DND-41 (cell line): ENCODE measurements at regions not wholly inside any gene's neighbourhood (a gene's known extent, or its start where the extent isn't known, plus 50 kb on each side); places are given as distances from the start of the nearest gene placed in this dataset.

Source experiments
- ATAC-seq: fragments of 200-7000 bp; cut with Tn5 transposase; 3 replicates; pipeline ENCODE4 v1.9.1; 2021; ENCODE audit warnings: low read depth; ENCODE audit not compliant: insufficient read depth
- DNase-seq: peaks from one replicate; pipeline ENCODE4 v3.0.0-alpha.2; 2020
- H2AFZ ChIP-seq: 2 replicates; pipeline ENCODE4 v1.6.0; 2012; ENCODE audit warnings: low read depth, low read length
- H3K27ac ChIP-seq: 2 replicates; pipeline ENCODE4 v1.5.1; 2012; ENCODE audit warnings: low read length, inconsistent platforms
- H3K27me3 ChIP-seq: fragments of 200-600 bp; sonication (generic); 2 replicates; pipeline ENCODE4 v1.6.0; 2012; ENCODE audit warnings: low read length, mild to moderate bottlenecking, inconsistent platforms; ENCODE audit not compliant: insufficient read depth, poor library complexity
- H3K36me3 ChIP-seq: 2 replicates; pipeline ENCODE4 v1.5.1; 2012; ENCODE audit warnings: low read length, inconsistent platforms; ENCODE audit not compliant: insufficient read depth
- H3K4me1 ChIP-seq: 2 replicates; pipeline ENCODE4 v1.5.1; 2012; ENCODE audit warnings: mild to moderate bottlenecking, low read length; ENCODE audit not compliant: insufficient read depth
- H3K4me2 ChIP-seq: 2 replicates; pipeline ENCODE4 v1.6.0; 2012; ENCODE audit warnings: mild to moderate bottlenecking, moderate library complexity, low read length, inconsistent platforms; ENCODE audit not compliant: insufficient read depth
- H3K4me3 ChIP-seq, 2 experiments: fragments of 200-600 bp in 1 of 2; shearing (Covaris generic) in 1 of 2; 2 replicates each; pipeline ENCODE4 v1.5.1; 2012 to 2016; ENCODE audit warnings: inconsistent platforms in 2 of 2, low read length in 2 of 2, mild to moderate bottlenecking in 2 of 2, low read depth in 1 of 2, moderate library complexity in 1 of 2
- H3K79me2 ChIP-seq: 2 replicates; pipeline ENCODE4 v1.6.0; 2012; ENCODE audit warnings: low read length, inconsistent platforms; ENCODE audit not compliant: insufficient read depth
- H3K9ac ChIP-seq: 2 replicates; pipeline ENCODE4 v1.6.0; 2012; ENCODE audit warnings: low read depth, mild to moderate bottlenecking, inconsistent platforms, low read length, moderate library complexity
- H3K9me3 ChIP-seq: 2 replicates; pipeline ENCODE4 v1.5.1; 2012; ENCODE audit warnings: low read length, moderate library complexity, mild to moderate bottlenecking, inconsistent platforms; ENCODE audit not compliant: insufficient read depth, severe bottlenecking
- H4K20me1 ChIP-seq: 2 replicates; pipeline ENCODE4 v1.6.0; 2012; ENCODE audit warnings: low read length; ENCODE audit not compliant: insufficient read depth
- EZH2 ChIP-seq: IDR thresholded peaks from 3 replicates; pipeline ENCODE4 v1.6.1; 2012; ENCODE audit warnings: borderline replicate concordance, low read depth, mild to moderate bottlenecking, moderate library complexity, low read length, inconsistent platforms; ENCODE audit not compliant: severe bottlenecking
- TF ChIP-seq, protein P1 (sequence below): IDR thresholded peaks from 2 replicates; pipeline ENCODE4 v1.5.1; 2012; ENCODE audit warnings: borderline replicate concordance, low read length, moderate library complexity, mild to moderate bottlenecking; ENCODE audit not compliant: poor library complexity, severe bottlenecking; ENCODE audit errors: extremely low read depth

DNA sequence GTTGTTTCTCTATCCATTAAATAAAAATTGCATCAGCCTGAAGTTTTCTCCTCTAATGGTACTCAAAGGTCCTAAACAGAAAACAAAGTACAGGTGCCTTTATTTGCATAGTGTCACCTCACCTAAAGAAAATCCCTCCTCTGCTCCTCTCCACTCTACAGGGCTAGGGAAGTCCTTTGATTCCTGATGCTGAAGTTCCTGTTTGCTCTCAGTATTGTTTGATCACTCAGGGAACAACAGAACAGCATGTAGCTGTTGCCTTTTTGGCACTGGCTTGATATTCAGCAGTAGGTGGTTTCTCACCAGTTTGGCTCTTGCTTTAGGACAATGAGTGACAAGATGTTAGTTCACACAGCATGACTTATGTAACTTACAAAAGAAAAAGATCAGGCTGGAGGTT lies 156.2 kb upstream of the SLC7A11 start:
- TF ChIP-seq, protein P1, sequence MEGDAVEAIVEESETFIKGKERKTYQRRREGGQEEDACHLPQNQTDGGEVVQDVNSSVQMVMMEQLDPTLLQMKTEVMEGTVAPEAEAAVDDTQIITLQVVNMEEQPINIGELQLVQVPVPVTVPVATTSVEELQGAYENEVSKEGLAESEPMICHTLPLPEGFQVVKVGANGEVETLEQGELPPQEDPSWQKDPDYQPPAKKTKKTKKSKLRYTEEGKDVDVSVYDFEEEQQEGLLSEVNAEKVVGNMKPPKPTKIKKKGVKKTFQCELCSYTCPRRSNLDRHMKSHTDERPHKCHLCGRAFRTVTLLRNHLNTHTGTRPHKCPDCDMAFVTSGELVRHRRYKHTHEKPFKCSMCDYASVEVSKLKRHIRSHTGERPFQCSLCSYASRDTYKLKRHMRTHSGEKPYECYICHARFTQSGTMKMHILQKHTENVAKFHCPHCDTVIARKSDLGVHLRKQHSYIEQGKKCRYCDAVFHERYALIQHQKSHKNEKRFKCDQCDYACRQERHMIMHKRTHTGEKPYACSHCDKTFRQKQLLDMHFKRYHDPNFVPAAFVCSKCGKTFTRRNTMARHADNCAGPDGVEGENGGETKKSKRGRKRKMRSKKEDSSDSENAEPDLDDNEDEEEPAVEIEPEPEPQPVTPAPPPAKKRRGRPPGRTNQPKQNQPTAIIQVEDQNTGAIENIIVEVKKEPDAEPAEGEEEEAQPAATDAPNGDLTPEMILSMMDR = no peak
- no peak for TF ChIP-seq EZH2
- H3K4me2 ChIP-seq = no peak overlapping the region
- H3K4me3 ChIP-seq = no peak overlapping the region
- H3K79me2 ChIP-seq = no peaks in the 10 kb centered on the region
- H4K20me1 ChIP-seq = no peaks in the 10 kb centered on the region
- no peak overlapping the region for H2AFZ ChIP-seq
- no peaks in the 10 kb centered on the region for H3K9me3 ChIP-seq
- ATAC-seq = no peak
- no peak for DNase-seq
- no peaks in the 10 kb centered on the region for H3K4me1 ChIP-seq
- H3K27ac ChIP-seq = no peak overlapping the region
- H3K27me3 ChIP-seq = no peaks in the 10 kb centered on the region
- no peaks in the 10 kb centered on the region for H3K36me3 ChIP-seq
- H3K9ac ChIP-seq = no peak overlapping the region

DNA sequence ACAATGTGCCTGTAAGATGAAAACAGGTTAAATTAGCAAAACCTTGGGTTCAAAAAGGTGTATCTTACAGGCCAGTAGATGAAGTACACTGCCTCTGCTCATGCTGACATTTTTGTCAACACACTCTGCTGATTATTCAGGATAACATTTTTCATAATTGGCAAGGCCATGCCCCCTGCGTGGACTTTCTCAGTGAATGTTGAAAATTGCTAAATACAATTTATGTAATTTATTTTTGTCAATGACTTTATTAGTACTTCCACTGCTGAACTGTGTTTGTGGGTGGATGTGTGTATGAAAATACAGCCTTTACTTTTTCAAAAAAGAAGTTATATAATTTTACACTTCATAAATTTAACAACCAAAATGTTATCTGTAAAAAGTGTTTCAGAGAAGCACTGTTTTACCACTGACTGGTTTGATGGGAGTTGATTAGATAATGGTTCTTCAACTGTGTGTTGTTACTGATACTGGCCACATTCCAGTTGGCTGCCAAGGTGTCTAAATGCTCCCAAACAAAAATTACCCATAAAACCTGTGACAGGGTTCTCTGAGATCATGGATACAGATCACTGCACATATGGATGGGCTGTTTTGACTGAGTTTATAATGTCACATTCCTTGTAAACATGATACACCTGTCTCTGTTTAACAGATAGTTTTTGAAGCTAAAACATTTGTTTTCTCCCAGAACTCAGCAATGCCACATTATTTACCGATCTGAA lies 151.9 kb upstream of the SLC7A11 start:
- Histone ChIP-seq H3K9me3 (no peaks in the 10 kb centered on the region), H3K9ac (no peak overlapping the region), H3K79me2 (no peaks in the 10 kb centered on the region), H3K4me3 (no peak overlapping the region), H3K27me3 (no peaks in the 10 kb centered on the region), H3K36me3 (no peaks in the 10 kb centered on the region), H3K4me1 (no peaks in the 10 kb centered on the region), H4K20me1 (no peaks in the 10 kb centered on the region), H2AFZ (no peak overlapping the region), H3K27ac (no peak overlapping the region), H3K4me2 (no peak overlapping the region)
- ATAC-seq (no peak), DNase-seq (no peak)
- TF ChIP-seq EZH2 = no peak
- TF ChIP-seq, protein P1 = no peak

DNA sequence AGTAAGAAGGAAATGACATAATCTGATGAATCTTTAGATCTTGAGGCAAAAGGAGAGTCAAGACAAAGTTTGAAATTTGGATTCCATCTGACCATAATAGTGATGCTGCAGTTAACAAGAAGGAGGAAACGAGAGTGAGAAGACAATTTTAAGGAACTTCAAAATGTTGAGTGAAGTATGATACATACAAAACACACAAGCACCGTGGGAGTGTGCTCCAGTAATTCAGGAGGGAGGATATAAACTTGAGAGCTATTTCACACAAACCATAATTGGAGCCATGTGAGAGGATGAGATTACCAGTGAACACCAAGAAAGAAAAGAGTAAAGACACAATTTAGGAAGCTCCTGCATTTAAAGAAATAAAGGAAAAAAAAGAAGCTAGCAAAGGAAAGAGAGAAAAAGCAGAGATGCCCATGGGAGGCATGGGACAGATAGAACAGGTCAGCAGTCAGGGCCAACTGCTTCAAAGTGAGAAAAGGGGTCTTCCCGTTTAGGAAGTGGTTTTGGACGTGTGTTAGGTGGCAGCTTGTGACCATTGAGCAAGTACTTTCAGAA lies 150.7 kb upstream of the SLC7A11 start:
- Histone ChIP-seq H3K9me3 (no peaks in the 10 kb centered on the region), H3K4me2 (no peak overlapping the region), H3K4me3 (no peak overlapping the region), H3K9ac (no peak overlapping the region), H3K79me2 (no peaks in the 10 kb centered on the region), H3K27ac (no peak overlapping the region), H2AFZ (no peak overlapping the region), H3K4me1 (no peaks in the 10 kb centered on the region), H3K36me3 (no peaks in the 10 kb centered on the region), H3K27me3 (no peaks in the 10 kb centered on the region), H4K20me1 (no peaks in the 10 kb centered on the region)
- DNase-seq = no peak
- no peak for TF ChIP-seq EZH2
- TF ChIP-seq, protein P1 = no peak
- no peak for ATAC-seq
